Aorta (tissue), 5 donors: ENCODE measurements at regions not wholly inside any gene's neighbourhood (a gene's known extent, or its start where the extent isn't known, plus 50 kb on each side); places are given as distances from the start of the nearest gene placed in this dataset.
"Not testable (repeated sequence)": the region's sequence is repeated elsewhere in the genome, so short reads cannot be mapped to it uniquely, and the experiment has no call there.

Source experiments
- ATAC-seq: fragments of 200-7000 bp; cut with Tn5 transposase; one replicate; pipeline ENCODE4 v1.9.1; 2022; ENCODE audit warnings: moderate library complexity; ENCODE audit not compliant: low FRiP score
- DNase-seq, 2 donors: peaks; one replicate each; pipeline ENCODE4 v3.0.0-alpha.2; 2020
- H3K27ac ChIP-seq, 2 donors: one replicate each; pipeline ENCODE4 v1.5.1; 2013; ENCODE audit warnings: low read length in 2 of 2, mild to moderate bottlenecking in 2 of 2, moderate library complexity in 2 of 2, control low read depth in 1 of 2, inconsistent platforms in 1 of 2, low read depth in 1 of 2
- H3K27me3 ChIP-seq, 2 donors: one replicate each; pipeline ENCODE4 v1.6.1; 2013; ENCODE audit warnings: control low read depth in 1 of 2, low read length in 1 of 2, mild to moderate bottlenecking in 1 of 2, moderate library complexity in 1 of 2; ENCODE audit not compliant: insufficient read depth in 2 of 2, control insufficient read depth in 1 of 2
- H3K36me3 ChIP-seq, 2 donors: one replicate each; pipeline ENCODE4 v1.6.1; 2013; ENCODE audit warnings: control low read depth in 1 of 2, low read length in 1 of 2, mild to moderate bottlenecking in 1 of 2; ENCODE audit not compliant: insufficient read depth in 2 of 2, control insufficient read depth in 1 of 2
- H3K4me1 ChIP-seq, 2 donors: one replicate each; pipeline ENCODE4 v1.6.1; 2013; ENCODE audit warnings: low read length in 2 of 2, control low read depth in 1 of 2, mild to moderate bottlenecking in 1 of 2, moderate library complexity in 1 of 2; ENCODE audit not compliant: insufficient read depth in 2 of 2, control insufficient read depth in 1 of 2
- H3K4me3 ChIP-seq, 2 donors: one replicate each; pipeline ENCODE4 v1.5.1; 2013; ENCODE audit warnings: low read length in 2 of 2, control low read depth in 1 of 2, mild to moderate bottlenecking in 1 of 2
- H3K9me3 ChIP-seq: one replicate; pipeline ENCODE4 v1.6.1; 2013; ENCODE audit warnings: mild to moderate bottlenecking, low read length; ENCODE audit not compliant: control insufficient read depth
- WGBS, 2 donors: extraction: QIAGEN DNeasy Blood & Tissue Kit; methylation state at CpG; one replicate each; pipeline ENCODE4 v1.1.7; 2013; 5-methylcytosine and 5-hydroxymethylcytosine counted together
- intact Hi-C, 2 donors: fragments of 100-400 bp; cut with DNase I; formaldehyde crosslinking; loops; one replicate each; pipeline versions ENCODE4 v1.14.2 to v1.15.0; 2022
- donor health status: healthy with polysubstance abuse.
- donor health status: Bipolar disorder and iron deficiency.
- donor health status: DM: no; HTN: no; CAD: no.
- donor health status: DM: no; HTN: no; CAD: no.
- donor health status: DM: yes; HTN: yes; CAD: no.

GRCh38 chr6:81130061-81130460 is 622.4 kb downstream of the TENT5A start:
- H3K27me3 ChIP-seq = no peaks in the 10 kb centered on the region
- DNase-seq (no peak), ATAC-seq (no peak)
- H3K9me3 ChIP-seq = no peaks in the 10 kb centered on the region
- WGBS, 2 donors = 83 to 85% methylated on average over 2 of the region's 2 CpGs
- no peaks in the 10 kb centered on the region for H3K36me3 ChIP-seq
- no peaks in the 10 kb centered on the region for H3K4me1 ChIP-seq
- no peak overlapping the region for H3K27ac ChIP-seq
- intact Hi-C loops = no loop called here
- no peak overlapping the region for H3K4me3 ChIP-seq

GRCh38 chr6:81128671-81129070 is 623.8 kb downstream of the TENT5A start:
- WGBS, 2 donors = 86 to 88% methylated on average over 1 of the region's 1 CpG
- no peaks in the 10 kb centered on the region for H3K4me1 ChIP-seq
- no peak overlapping the region for H3K27ac ChIP-seq
- intact Hi-C loops = no loop called here
- ATAC-seq (no peak), DNase-seq (no peak)
- H3K27me3 ChIP-seq = no peaks in the 10 kb centered on the region
- no peaks in the 10 kb centered on the region for H3K9me3 ChIP-seq
- H3K4me3 ChIP-seq = no peak overlapping the region
- no peaks in the 10 kb centered on the region for H3K36me3 ChIP-seq

- no peak overlapping the region for H3K4me3 ChIP-seq
- DNase-seq (no peak), ATAC-seq (no peak)
- no peaks in the 10 kb centered on the region for H3K27me3 ChIP-seq
- no peaks in the 10 kb centered on the region for H3K36me3 ChIP-seq
- intact Hi-C loops = no loop called here
- no peaks in the 10 kb centered on the region for H3K9me3 ChIP-seq
- H3K4me1 ChIP-seq = no peaks in the 10 kb centered on the region
- WGBS, 2 donors = 77 to 88% methylated on average over 2 of the region's 2 CpGs
- no peak overlapping the region for H3K27ac ChIP-seq
These were observed 626.3 kb downstream of the TENT5A start for GRCh38 chr6:81126150-81126549.

GRCh38 chr6:81120280-81120679 is 632.2 kb downstream of the TENT5A start:
- Histone ChIP-seq H3K4me1 (no peaks in the 10 kb centered on the region), H3K4me3 (no peak overlapping the region), H3K27ac (no peak overlapping the region), H3K27me3 (no peaks in the 10 kb centered on the region), H3K36me3 (no peaks in the 10 kb centered on the region), H3K9me3 (no peaks in the 10 kb centered on the region)
- DNase-seq = no peak
- WGBS, 2 donors = 88 to 98% methylated on average over 3 of the region's 3 CpGs
- intact Hi-C loops = no loop called here
- no peak for ATAC-seq

GRCh38 chr6:81105998-81106397 is 646.5 kb downstream of the TENT5A start:
- Histone ChIP-seq H3K9me3 (no peaks in the 10 kb centered on the region), H3K4me1 (no peaks in the 10 kb centered on the region), H3K4me3 (no peak overlapping the region), H3K27ac (no peak overlapping the region), H3K27me3 (no peaks in the 10 kb centered on the region), H3K36me3 (no peaks in the 10 kb centered on the region)
- 65 to 72% methylated on average over 1 of the region's 1 CpG for WGBS, 2 donors
- ATAC-seq (no peak), DNase-seq (no peak)
- intact Hi-C loops = no loop called here

- Histone ChIP-seq H3K4me1 (no peaks in the 10 kb centered on the region), H3K36me3 (no peaks in the 10 kb centered on the region), H3K4me3 (no peak overlapping the region), H3K27ac (no peak overlapping the region), H3K9me3 (no peaks in the 10 kb centered on the region), H3K27me3 (no peaks in the 10 kb centered on the region)
- no peak for ATAC-seq
- WGBS, 2 donors = 91 to 94% methylated on average over 20 of the region's 20 CpGs
- DNase-seq = no peak
- intact Hi-C loops = no loop called here
These were observed 654.2 kb downstream of the TENT5A start for GRCh38 chr6:81098109-81098814.

GRCh38 chr6:81096464-81096863 is 656.0 kb downstream of the TENT5A start:
- H3K9me3 ChIP-seq, H3K4me3 ChIP-seq, H3K27ac ChIP-seq, H3K4me1 ChIP-seq, intact Hi-C loops, ATAC-seq, DNase-seq, H3K36me3 ChIP-seq, H3K27me3 ChIP-seq: not testable (repeated sequence)
- WGBS, 2 donors = 77 to 78% methylated on average over 6 of the region's 6 CpGs

GRCh38 chr6:81093051-81093450 is 659.4 kb downstream of the TENT5A start:
- intact Hi-C loops = no loop called here
- H3K4me1 ChIP-seq = no peaks in the 10 kb centered on the region
- H3K27ac ChIP-seq = no peak overlapping the region
- DNase-seq (no peak), ATAC-seq (no peak)
- WGBS, 2 donors = 50 to 59% methylated on average over 5 of the region's 5 CpGs
- H3K36me3 ChIP-seq = no peaks in the 10 kb centered on the region
- H3K4me3 ChIP-seq = no peak overlapping the region
- no peaks in the 10 kb centered on the region for H3K27me3 ChIP-seq
- no peaks in the 10 kb centered on the region for H3K9me3 ChIP-seq

GRCh38 chr6:81088145-81088544 is 664.3 kb downstream of the TENT5A start:
- Histone ChIP-seq H3K9me3 (no peaks in the 10 kb centered on the region), H3K27me3 (no peaks in the 10 kb centered on the region), H3K4me1 (no peaks in the 10 kb centered on the region), H3K27ac (no peak overlapping the region), H3K4me3 (no peak overlapping the region), H3K36me3 (no peaks in the 10 kb centered on the region)
- DNase-seq (no peak), ATAC-seq (no peak)
- intact Hi-C loops = no loop called here
- WGBS, 2 donors = 41 to 43% methylated on average over 1 of the region's 1 CpG
